MCF 10A (cell line): ENCODE measurements at regions not wholly inside any gene's neighbourhood (a gene's known extent, or its start where the extent isn't known, plus 50 kb on each side); places are given as distances from the start of the nearest gene placed in this dataset.
"Not testable (repeated sequence)": the region's sequence is repeated elsewhere in the genome, so short reads cannot be mapped to it uniquely, and the experiment has no call there.

Experiments
- BruUV-seq: library from RNA; stranded (reverse); fragments of 400-500 nt; replicated peaks from 2 replicates; lab custom pipeline; 2021; lab: Mats Ljungman, UMichigan
- CTCF ChIA-PET: fragments of 300-600 bp; sonication (Branson Sonifier 250); formaldehyde crosslinking; extraction: SDS; loops from one replicate; lab custom pipeline; 2021; ENCODE audit warnings: antibody characterized with exemption, inconsistent platforms; lab: Yijun Ruan, JAX
- POLR2A ChIA-PET: fragments of 300-600, 350-650 bp; sonication (Branson Sonifier 250); formaldehyde crosslinking; extraction: SDS; loops from one replicate; lab custom pipeline; 2020; ENCODE audit warnings: antibody characterized with exemption, inconsistent platforms; lab: Yijun Ruan, JAX
- DNase-seq: peaks from one replicate; pipeline ENCODE4 v3.0.0-alpha.2; 2018; ENCODE audit not compliant: unreplicated experiment
- H3K27ac Mint-ChIP-seq: one replicate; pipeline ENCODE4 v1.8.0; 2022; ENCODE audit warnings: mild to moderate bottlenecking, low read depth, mixed read lengths; ENCODE audit not compliant: unreplicated experiment
- H3K27me3 Mint-ChIP-seq: one replicate; pipeline ENCODE4 v1.8.0; 2022; ENCODE audit warnings: mixed read lengths; ENCODE audit not compliant: insufficient read depth, unreplicated experiment
- H3K36me3 Mint-ChIP-seq: one replicate; pipeline ENCODE4 v1.8.0; 2022; ENCODE audit warnings: mild to moderate bottlenecking, moderate library complexity, mixed read lengths; ENCODE audit not compliant: insufficient read depth, unreplicated experiment
- H3K4me1 Mint-ChIP-seq: one replicate; pipeline ENCODE4 v1.8.0; 2022; ENCODE audit warnings: mixed read lengths; ENCODE audit not compliant: insufficient read depth, unreplicated experiment
- H3K4me3 Mint-ChIP-seq: one replicate; pipeline ENCODE4 v1.8.0; 2022; ENCODE audit warnings: mild to moderate bottlenecking, moderate library complexity, mixed read lengths; ENCODE audit not compliant: unreplicated experiment
- H3K9me3 Mint-ChIP-seq: one replicate; pipeline ENCODE4 v1.8.0; 2022; ENCODE audit warnings: mixed read lengths; ENCODE audit not compliant: unreplicated experiment
- CTCF ChIP-seq: fragments of 200-600 bp; IDR thresholded peaks from one replicate; pipeline ENCODE4 v1.8.0; 2022; ENCODE audit warnings: antibody characterized with exemption, mild to moderate bottlenecking; ENCODE audit not compliant: unreplicated experiment
- intact Hi-C: fragments of 100-400 bp; cut with micrococcal nuclease; formaldehyde crosslinking; loops from 2 replicates; pipeline ENCODE4 v1.14.1; 2022

DNA sequence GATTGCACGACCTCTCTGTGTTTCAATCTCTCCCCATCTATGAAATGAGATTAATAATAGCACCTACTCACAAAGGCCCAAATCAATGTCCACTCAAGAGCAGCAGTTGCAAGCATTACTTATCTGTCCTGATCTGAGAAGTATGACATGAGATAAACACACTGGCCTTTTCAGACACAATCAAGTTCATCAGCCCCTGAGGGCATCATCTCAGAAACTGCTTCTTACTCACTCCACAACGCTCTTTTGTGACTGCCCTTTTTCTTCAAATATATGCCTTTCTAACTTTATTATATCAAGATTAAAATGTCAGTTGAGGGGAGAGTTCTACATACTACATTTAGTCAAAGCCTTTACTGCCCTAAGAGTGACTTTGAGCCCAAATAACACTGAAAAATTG lies 371.9 kb upstream of the SPAG17 start:
- Mint-ChIP-seq H3K36me3 (no peaks in the 10 kb centered on the region), H3K27ac (no peak overlapping the region), H3K27me3 (no peaks in the 10 kb centered on the region), H3K9me3 (peaks cover 10% of the 10 kb centered on the region), H3K4me3 (no peak overlapping the region), H3K4me1 (no peaks in the 10 kb centered on the region)
- no TSS peak for BruUV-seq
- intact Hi-C loops: no loop called here
- DNase-seq: no peak
- ChIA-PET POLR2A (no interaction called here), CTCF (interaction anchor here (0.6 kb wide), 1 partner anchor 33 kb away, joined by 3 read pairs; no protein-coding TSS in a partner anchor)
- TF ChIP-seq CTCF: no peak

DNA sequence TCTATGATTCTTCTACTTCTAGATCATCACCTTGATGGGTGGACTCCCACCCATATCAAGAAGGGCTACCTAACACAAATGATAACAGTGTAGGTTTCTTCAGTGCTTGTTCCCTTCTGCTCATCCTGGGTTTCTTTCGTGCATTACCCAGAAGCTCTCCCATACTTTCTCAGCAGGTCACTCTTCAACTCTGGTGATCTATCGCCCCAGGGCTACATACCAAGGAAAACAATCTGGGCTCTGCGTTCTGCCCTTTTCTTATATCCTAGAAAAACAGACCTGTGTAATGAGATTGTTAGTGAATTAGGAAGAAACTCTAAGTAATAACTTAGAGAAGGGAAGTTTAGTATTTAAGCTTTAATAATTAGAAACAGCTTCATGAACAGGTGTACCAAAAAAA lies 370.6 kb upstream of the SPAG17 start:
- Mint-ChIP-seq H3K4me1 (no peaks in the 10 kb centered on the region), H3K27ac (no peak overlapping the region), H3K36me3 (no peaks in the 10 kb centered on the region), H3K9me3 (peaks cover 12% of the 10 kb centered on the region), H3K27me3 (no peaks in the 10 kb centered on the region), H3K4me3 (no peak overlapping the region)
- DNase-seq: no peak
- CTCF ChIA-PET: no interaction called here
- intact Hi-C loops: no loop called here
- BruUV-seq: no TSS peak
- POLR2A ChIA-PET: no interaction called here
- TF ChIP-seq CTCF: no peak

GRCh38 chr1:118535901-118536300 lies 350.9 kb upstream of the SPAG17 start:
- no peak for DNase-seq
- POLR2A ChIA-PET: no interaction called here
- Mint-ChIP-seq H3K27ac (no peak overlapping the region), H3K4me3 (no peak overlapping the region), H3K9me3 (no peaks in the 10 kb centered on the region), H3K27me3 (no peaks in the 10 kb centered on the region), H3K36me3 (no peaks in the 10 kb centered on the region), H3K4me1 (no peaks in the 10 kb centered on the region)
- TF ChIP-seq CTCF: no peak
- intact Hi-C loops: no loop called here
- CTCF ChIA-PET: interaction anchor here (1.1 kb wide), 1 partner anchor 382 kb away, joined by 4 read pairs; no protein-coding TSS in a partner anchor
- no TSS peak for BruUV-seq

DNA sequence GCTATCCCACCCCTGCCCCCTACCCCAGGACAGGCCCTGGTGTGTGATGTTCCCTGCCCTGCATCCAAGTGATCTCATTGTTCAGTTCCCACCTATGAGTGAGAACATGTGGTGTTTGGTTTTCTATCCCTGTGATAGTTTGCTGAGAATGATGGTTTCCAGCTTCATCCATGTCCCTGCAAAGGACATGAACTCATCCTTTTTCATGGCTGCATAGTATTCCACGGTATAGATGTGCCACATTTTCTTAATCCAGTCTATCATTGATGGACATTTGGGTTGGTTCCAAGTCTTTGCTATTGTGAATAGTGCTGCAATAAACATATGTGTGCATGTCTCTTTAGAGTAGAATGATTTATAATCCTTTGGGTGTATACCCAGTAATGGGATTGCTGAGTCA lies 326.9 kb upstream of the SPAG17 start:
- POLR2A ChIA-PET, H3K4me3 Mint-ChIP-seq, CTCF ChIA-PET: not testable (repeated sequence)

GRCh38 chr1:118504867-118505266 lies 319.8 kb upstream of the SPAG17 start:
- ChIA-PET POLR2A (interaction anchor here (0.7 to 1.2 kb wide), 2 partner anchors 323 to 359 kb away, joined by 3 read pairs; no protein-coding TSS in a partner anchor), CTCF (interaction anchor here (0.6 kb wide), 1 partner anchor 699 kb away, joined by 3 read pairs; no protein-coding TSS in a partner anchor)
- Mint-ChIP-seq H3K27ac (no peak overlapping the region), H3K36me3 (no peaks in the 10 kb centered on the region), H3K4me1 (no peaks in the 10 kb centered on the region), H3K4me3 (no peak overlapping the region), H3K9me3 (no peaks in the 10 kb centered on the region), H3K27me3 (no peaks in the 10 kb centered on the region)
- no TSS peak for BruUV-seq
- no peak for DNase-seq
- TF ChIP-seq CTCF: no peak
- intact Hi-C loops: no loop called here

More for the DNA sequence above, 326.9 kb upstream of the SPAG17 start:
- DNase-seq, H3K27ac Mint-ChIP-seq, BruUV-seq, H3K36me3 Mint-ChIP-seq, H3K9me3 Mint-ChIP-seq, H3K27me3 Mint-ChIP-seq, intact Hi-C loops, H3K4me1 Mint-ChIP-seq: not testable (repeated sequence)
